Stimulated activated CD8-positive, alpha-beta memory T cell treated with anti-CD3 and anti-CD28 coated beads, Interleukin-15, amount 100 ng/mL, for 48 hours (primary cell): ENCODE measurements at regions not wholly inside any gene's neighbourhood (a gene's known extent, or its start where the extent isn't known, plus 50 kb on each side); places are given as distances from the start of the nearest gene placed in this dataset.
"Not testable (repeated sequence)": the region's sequence is repeated elsewhere in the genome, so short reads cannot be mapped to it uniquely, and the experiment has no call there.

Experiments
- DNase-seq, 2 donors: peaks; one replicate each; pipeline ENCODE4 v3.0.0-alpha.2; 2020; ENCODE audit warnings: low read depth in 2 of 2

GRCh38 chr9:21597284-21597683, 115.2 kb upstream of the IFNE start:
- DNase-seq: no peak

- no peak for DNase-seq
Observed at GRCh38 chr9:21598749-21599148, 116.6 kb upstream of the IFNE start.

- DNase-seq: no peak
Observed at GRCh38 chr9:21605489-21605931, 123.4 kb upstream of the IFNE start.

- DNase-seq: no peak
Observed at GRCh38 chr9:21607576-21607975, 125.5 kb upstream of the IFNE start.

DNA sequence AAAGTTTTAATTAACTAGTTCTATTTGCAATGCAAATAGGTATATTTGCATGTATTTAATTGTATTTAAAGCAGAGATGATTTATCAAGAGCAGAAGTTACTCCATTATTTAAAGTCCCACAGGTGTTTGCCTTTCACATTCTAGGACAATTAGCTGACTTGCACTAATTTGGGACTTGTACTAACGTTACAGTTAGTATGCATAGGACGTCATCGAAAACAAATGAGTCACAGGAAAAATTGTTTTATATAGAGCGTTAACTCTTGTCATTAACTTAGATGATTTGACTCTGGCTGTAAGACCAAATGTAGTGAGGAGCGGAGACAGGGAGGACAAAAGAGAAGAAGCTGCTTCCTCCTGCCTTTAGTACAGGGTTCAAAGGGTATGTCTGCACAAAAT, 126.1 kb upstream of the IFNE start:
- no peak for DNase-seq

DNA sequence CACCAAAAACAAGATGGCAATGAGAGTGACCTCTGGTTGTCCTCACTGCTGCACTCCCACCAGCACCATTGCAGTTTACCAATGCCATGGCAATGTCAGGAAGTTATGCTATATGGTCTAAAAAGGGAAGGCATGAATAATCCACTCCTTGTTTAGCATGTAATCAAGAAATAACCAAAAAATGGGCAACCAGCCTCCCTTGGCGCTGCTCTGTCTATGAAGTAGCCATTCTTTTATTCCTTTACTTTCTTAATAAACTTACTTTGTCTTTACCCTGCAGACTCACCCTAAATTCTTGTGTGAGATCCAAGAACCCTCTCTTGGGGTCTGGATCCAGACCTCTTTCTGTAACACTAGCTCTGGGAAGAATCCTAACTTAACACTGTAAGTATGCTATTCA, 127.4 kb upstream of the IFNE start:
- no peak for DNase-seq

DNA sequence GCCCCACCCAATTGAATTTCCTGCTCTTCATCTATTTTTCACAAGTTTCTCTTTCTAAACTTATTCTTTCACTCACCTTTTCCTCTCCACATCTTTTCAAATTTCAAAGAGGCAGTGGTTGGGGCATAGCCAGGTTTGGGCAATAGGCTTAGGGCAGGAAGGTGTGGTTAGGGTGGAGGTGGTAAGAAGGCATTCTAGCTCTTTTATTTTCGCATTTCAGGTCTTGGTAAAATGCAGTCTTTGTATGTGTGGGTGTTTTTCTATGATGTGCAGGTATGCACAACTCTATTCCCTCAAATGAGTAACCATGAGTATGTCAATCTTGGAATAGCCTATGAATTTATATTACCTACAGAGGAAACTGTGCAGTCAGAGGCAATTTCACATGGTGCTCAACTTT, 129.8 kb upstream of the IFNE start:
- peak; percentile 12 to 27 for DNase-seq

- no peak for DNase-seq
Observed at GRCh38 chr9:21615018-21615417, 132.9 kb upstream of the IFNE start.

GRCh38 chr9:21615446-21615845, 133.3 kb upstream of the IFNE start:
- DNase-seq: no peak

- no peak for DNase-seq
Observed at GRCh38 chr9:21616082-21616778, 134.1 kb upstream of the IFNE start.

DNA sequence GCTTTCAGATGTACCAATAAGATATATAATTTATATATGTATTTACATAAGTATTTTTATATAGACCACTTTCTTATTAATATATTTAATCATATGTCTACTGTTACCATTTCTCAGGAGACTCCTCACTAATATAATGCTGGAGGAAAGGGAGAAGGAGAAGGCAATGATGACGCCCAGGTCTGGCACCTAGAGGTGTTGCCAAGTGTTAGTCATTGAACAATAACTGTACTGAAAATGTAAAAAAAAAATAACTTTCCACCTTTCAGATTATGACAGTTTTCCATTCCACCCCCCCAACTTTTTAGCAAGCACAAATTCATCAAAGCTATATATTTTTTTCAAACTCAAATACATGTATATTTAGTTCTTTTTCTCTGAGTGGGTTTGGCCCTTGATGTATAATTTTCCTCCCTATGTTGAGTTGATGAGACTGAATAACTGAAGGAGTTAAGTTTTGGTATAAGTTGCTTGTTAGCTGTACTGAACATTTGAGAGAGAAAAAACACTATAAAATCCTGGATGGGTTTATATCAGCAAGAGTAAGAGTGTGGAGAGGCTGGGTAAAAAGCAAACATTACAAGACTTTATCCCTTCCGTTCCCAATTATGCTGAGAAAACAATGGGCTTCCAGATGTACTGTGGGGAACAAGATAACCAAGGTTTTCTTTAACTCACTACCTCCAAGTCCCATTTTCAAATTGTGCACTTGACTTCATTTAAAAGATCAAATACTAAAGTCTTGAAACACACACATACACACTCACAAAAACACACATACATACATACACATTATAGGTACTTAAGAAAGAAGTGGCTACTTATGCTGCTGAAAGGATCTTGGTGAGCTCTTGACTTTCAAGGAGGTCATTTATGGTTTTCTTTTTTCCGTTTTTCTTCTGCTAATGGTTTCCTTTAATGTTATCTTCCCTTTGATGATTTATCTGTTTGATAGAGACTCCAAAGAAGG, 142.8 kb upstream of the IFNE start:
- DNase-seq: no peak

- no peak for DNase-seq
Observed at GRCh38 chr9:21626493-21626892, 144.4 kb upstream of the IFNE start.

- not testable (repeated sequence) for DNase-seq
Observed at GRCh38 chr9:21628954-21629353, 146.8 kb upstream of the IFNE start.

DNA sequence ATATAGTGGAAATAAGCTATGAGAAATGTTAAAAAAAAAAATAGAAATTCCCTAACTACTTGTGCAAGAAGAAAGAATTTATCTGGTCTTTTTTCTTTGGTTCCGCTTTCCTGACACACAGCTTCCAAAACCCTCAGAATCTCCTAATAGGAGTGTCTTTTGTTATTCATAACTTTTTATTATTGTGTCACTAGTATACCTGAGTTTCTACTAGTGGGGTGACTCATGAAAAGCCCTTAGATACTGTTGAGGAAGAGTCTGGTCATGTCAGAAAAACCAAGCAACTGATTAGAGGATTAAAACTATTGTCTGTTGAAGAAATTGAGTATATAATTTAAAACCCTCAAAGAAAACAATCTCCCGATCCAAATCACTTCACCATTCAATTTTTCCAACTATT, 152.8 kb upstream of the IFNE start:
- DNase-seq: no peak

DNA sequence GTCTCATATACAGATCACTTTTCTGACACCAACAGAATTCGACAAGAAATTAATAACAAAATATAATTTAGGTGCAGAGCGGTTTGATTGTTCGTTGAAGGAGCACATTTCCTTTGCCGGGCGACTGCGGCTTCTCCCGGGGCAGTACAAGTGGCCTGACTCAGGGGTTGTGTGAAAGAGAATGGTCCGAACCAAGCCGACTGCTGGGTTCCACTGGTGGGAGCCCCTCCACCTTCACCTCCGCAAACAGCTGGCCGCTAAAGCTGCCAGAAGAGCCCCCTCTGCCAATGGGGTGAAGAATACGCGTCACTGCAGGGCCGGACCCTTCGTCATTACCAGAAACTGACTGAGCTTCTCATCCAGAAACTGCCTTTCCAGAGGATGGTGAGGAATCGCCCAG, 156.0 kb upstream of the IFNE start:
- no peak for DNase-seq

DNA sequence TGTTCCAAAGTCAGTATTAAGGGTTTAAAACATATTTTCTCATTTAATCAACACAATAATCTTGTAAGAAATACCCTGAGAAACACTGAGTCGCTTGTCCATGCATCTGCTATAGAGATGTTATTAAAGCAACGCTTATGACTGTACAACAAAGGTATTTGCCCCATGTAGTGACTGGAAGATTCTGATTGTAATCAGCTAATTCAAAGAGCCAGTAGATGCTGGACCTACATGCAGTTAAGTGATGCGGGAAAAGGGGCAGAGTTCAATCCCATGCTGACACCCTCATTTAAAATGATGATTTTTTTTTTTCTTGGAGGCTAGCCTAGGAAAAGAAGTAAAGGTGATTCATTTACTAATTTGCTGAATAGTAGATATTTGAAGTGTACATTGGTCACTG, 149.3 kb upstream of the MTAP start:
- no peak for DNase-seq

DNA sequence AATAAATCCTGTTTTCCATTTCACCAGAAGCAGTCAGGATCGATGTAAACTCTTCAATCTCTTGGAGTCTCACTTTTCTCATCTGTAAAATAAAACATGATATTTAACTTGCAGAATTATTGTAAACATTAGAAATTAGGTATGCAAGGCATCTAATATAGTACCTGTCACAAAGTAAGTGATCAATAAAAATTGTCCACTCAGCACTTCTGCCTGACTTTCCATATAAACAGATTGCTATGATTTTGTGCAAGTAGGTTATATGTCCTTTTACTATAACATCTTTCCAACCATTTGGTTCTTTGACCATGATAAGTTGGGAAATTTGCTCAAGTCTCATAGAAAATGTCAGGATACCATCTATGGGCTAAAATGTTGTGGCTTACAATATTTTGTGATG, 148.8 kb upstream of the MTAP start:
- DNase-seq: no peak

DNA sequence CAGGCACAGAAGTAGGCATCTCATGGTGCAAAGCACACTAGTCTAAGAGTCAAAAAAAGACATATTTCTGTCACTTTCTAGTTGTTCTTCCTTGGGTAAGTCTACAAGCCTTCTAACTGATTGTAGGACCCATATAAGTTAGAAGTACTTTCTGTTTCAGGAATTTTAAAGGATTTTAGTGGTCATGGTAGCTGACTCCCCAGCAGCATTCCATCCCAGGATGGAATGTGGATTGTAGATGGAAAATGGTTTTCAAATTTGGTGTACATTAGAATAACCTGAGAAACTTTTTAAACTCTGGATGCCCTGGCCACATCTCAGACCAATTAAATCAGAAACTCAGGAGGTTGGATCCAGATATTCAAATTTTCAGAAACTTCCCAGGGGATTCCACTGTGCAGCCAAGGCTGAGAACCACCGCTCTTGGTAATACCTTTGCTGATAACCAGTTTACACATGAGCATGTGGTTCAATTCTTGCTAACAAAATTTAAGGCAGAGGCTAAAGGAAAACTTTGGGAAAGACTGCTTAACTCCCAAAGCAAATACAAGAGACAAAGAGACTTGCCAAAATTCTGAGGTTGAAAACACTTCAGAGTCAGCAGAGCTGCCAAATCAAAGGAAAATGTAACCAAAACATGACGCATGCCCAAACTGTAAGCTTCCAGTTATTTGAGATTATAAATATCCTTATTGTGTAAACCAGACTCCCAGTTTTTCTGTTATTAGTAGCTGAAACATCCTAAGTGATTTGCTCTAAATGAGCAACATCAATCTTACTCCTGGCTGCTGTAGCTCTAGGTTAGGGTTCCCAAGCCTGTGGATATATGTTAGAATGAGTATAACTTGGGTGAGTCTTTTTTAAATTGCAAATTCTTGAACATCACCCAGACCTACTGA, 145.4 kb upstream of the MTAP start:
- no peak for DNase-seq

- no peak for DNase-seq
Observed at GRCh38 chr9:21657966-21658667, 144.3 kb upstream of the MTAP start.

- no peak for DNase-seq
Observed at GRCh38 chr9:21660976-21661375, 141.5 kb upstream of the MTAP start.

- no peak for DNase-seq
Observed at GRCh38 chr9:21661626-21662025, 140.8 kb upstream of the MTAP start.
